ENCODE measurements at regions not wholly inside any gene's neighbourhood (a gene's known extent, or its start where the extent isn't known, plus 50 kb on each side); places are given as distances from the start of the nearest gene placed in this dataset.

DNA sequence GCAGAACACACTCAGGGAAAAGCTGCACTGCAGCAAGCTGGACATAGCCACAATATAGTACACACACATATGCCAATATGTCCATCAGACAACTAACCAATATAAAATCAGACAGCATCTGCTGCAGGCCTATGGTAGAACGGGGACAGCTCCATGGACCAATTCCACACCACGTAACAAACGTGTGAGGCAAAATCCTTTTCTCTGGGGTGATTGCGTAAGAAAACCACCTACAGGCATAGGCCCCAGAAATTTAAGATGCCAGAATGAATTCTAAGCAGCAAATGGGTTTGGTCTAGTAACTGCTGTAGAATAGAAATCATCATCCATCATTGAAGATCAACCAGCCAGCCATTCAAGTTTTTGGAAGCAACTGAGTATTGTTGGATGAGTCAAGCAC lies 368.9 kb upstream of the TMPO start:
- TF ChIP-seq, protein P1, sequence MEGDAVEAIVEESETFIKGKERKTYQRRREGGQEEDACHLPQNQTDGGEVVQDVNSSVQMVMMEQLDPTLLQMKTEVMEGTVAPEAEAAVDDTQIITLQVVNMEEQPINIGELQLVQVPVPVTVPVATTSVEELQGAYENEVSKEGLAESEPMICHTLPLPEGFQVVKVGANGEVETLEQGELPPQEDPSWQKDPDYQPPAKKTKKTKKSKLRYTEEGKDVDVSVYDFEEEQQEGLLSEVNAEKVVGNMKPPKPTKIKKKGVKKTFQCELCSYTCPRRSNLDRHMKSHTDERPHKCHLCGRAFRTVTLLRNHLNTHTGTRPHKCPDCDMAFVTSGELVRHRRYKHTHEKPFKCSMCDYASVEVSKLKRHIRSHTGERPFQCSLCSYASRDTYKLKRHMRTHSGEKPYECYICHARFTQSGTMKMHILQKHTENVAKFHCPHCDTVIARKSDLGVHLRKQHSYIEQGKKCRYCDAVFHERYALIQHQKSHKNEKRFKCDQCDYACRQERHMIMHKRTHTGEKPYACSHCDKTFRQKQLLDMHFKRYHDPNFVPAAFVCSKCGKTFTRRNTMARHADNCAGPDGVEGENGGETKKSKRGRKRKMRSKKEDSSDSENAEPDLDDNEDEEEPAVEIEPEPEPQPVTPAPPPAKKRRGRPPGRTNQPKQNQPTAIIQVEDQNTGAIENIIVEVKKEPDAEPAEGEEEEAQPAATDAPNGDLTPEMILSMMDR (IDR thresholded peaks at IDR 0.05; ENCODE audit: low read length) = no peak
- no peak for TF ChIP-seq EZH2 (IDR thresholded peaks at IDR 0.05; ENCODE audit: borderline replicate concordance, low read length)
